PC-3 (cell line): ENCODE measurements at regions not wholly inside any gene's neighbourhood (a gene's known extent, or its start where the extent isn't known, plus 50 kb on each side); places are given as distances from the start of the nearest gene placed in this dataset.

Experiments used
- EZH2 ChIP-seq: fragments of 300-600 bp; sonication (generic); IDR thresholded peaks from one replicate; pipeline ENCODE4 v1.6.1; 2017; ENCODE audit warnings: antibody characterized with exemption, mild to moderate bottlenecking, low read length; ENCODE audit not compliant: unreplicated experiment
- EZH2phosphoT487 ChIP-seq: fragments of 300-600 bp; sonication (generic); IDR thresholded peaks from 2 replicates; pipeline ENCODE4 v1.6.1; 2018; ENCODE audit warnings: mild to moderate bottlenecking, antibody characterized with exemption, low read length, borderline replicate concordance
- TF ChIP-seq, protein P1 (sequence below): fragments of 300-600 bp; sonication (generic); conservative IDR thresholded peaks from 2 replicates; pipeline ENCODE4 v1.5.1; 2017; ENCODE audit warnings: antibody characterized with exemption, low read depth, mild to moderate bottlenecking, low read length

DNA sequence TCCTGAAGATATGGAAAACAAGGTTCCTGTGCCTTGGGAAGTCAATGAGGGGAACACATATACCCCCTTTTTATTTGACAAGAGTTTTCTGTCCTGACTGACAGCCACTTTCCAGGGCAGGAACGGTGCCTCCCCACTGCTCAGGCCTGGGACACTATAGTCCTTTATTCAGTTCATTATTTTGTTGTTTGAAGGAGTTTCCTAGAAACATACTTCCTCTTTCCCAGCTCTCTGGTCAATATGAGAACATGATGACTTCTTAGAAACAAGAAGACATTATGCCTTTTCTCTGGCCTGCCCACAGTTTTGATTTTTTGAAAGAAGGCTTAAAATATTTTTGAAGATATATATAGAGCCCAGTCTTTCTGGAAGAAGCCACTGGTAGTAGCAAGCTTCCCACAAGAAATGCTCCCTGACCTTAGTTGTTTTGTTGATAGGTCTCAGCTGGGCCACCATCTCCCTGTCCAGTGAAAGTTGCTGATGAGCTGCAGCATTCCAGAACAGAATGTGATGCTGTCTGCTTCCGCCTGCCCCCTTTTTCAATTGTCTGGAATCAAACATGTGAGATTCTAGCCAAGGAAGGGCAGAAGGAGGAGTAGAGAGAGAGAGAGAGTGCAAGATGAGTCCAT is 122.7 kb upstream of the ADRA1D start:
- TF ChIP-seq, protein P1, sequence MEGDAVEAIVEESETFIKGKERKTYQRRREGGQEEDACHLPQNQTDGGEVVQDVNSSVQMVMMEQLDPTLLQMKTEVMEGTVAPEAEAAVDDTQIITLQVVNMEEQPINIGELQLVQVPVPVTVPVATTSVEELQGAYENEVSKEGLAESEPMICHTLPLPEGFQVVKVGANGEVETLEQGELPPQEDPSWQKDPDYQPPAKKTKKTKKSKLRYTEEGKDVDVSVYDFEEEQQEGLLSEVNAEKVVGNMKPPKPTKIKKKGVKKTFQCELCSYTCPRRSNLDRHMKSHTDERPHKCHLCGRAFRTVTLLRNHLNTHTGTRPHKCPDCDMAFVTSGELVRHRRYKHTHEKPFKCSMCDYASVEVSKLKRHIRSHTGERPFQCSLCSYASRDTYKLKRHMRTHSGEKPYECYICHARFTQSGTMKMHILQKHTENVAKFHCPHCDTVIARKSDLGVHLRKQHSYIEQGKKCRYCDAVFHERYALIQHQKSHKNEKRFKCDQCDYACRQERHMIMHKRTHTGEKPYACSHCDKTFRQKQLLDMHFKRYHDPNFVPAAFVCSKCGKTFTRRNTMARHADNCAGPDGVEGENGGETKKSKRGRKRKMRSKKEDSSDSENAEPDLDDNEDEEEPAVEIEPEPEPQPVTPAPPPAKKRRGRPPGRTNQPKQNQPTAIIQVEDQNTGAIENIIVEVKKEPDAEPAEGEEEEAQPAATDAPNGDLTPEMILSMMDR = no peak
- TF ChIP-seq EZH2phosphoT487 = no peak
- TF ChIP-seq EZH2 = no peak
